IMR-90 (cell line): ENCODE measurements at regions not wholly inside any gene's neighbourhood (a gene's known extent, or its start where the extent isn't known, plus 50 kb on each side); places are given as distances from the start of the nearest gene placed in this dataset.

ENCODE experiments used
- ATAC-seq: fragments of 200-7000 bp; cut with Tn5 transposase; 2 replicates; pipeline ENCODE4 v1.9.1; 2020; ENCODE audit warnings: low read depth, mild to moderate bottlenecking, moderate library complexity
- BruUV-seq: library from RNA; stranded (reverse); fragments of 400-500 nt; replicated peaks from 2 replicates; lab custom pipeline; 2021; lab: Mats Ljungman, UMichigan
- CTCF ChIA-PET: fragments of 300-600 bp; formaldehyde crosslinking; extraction: SDS; loops from one replicate; lab custom pipeline; 2021; ENCODE audit warnings: antibody characterized with exemption; lab: Yijun Ruan, JAX
- POLR2A ChIA-PET: fragments of 300-600 bp; sonication (Branson Sonifier 250); formaldehyde crosslinking; loops from one replicate; lab custom pipeline; 2022; ENCODE audit warnings: antibody characterized with exemption; ENCODE audit not compliant: unreplicated experiment; lab: Charles Lee
- DNase-seq: peaks from one replicate; pipeline ENCODE4 v3.0.0; 2013
- H2AFZ ChIP-seq: replicated peaks from 2 replicates; pipeline ENCODE3; 2013; ENCODE audit warnings: low read length, mild to moderate bottlenecking; ENCODE audit not compliant: poor library complexity
- H2AK5ac ChIP-seq: 2 replicates; pipeline ENCODE4 v1.6.1; 2013; ENCODE audit warnings: low read depth, low read length, inconsistent platforms
- H2AK9ac ChIP-seq: replicated peaks from 2 replicates; pipeline ENCODE3; 2013; ENCODE audit warnings: mild to moderate bottlenecking, low read depth, low read length, moderate library complexity; ENCODE audit not compliant: poor library complexity
- H2BK120ac ChIP-seq: 2 replicates; pipeline ENCODE4 v1.6.1; 2013; ENCODE audit warnings: low read depth, low read length, inconsistent platforms
- H2BK15ac ChIP-seq: 3 replicates; pipeline ENCODE4 v1.6.1; 2013; ENCODE audit warnings: low read depth, low read length, inconsistent platforms
- H2BK20ac ChIP-seq: 2 replicates; pipeline ENCODE4 v1.6.1; 2013; ENCODE audit warnings: low read depth, mild to moderate bottlenecking, inconsistent platforms, low read length, moderate library complexity
- H2BK5ac ChIP-seq: 2 replicates; pipeline ENCODE4 v1.6.1; 2013; ENCODE audit warnings: mild to moderate bottlenecking, low read depth, low read length, inconsistent platforms; ENCODE audit not compliant: poor library complexity, severe bottlenecking
- H3K14ac ChIP-seq: replicated peaks from 2 replicates; pipeline ENCODE4 v1.6.1; 2013; ENCODE audit warnings: low read depth, low read length, inconsistent platforms
- H3K18ac ChIP-seq: 2 replicates; pipeline ENCODE4 v1.6.1; 2013; ENCODE audit warnings: low read depth, low read length, control low read depth
- H3K23ac ChIP-seq: 2 replicates; pipeline ENCODE4 v1.6.1; 2013; ENCODE audit warnings: low read depth, low read length, inconsistent platforms
- H3K27ac ChIP-seq: 2 replicates; pipeline ENCODE4 v1.5.1; 2013; ENCODE audit warnings: mild to moderate bottlenecking, control low read depth, low read length; ENCODE audit not compliant: insufficient read depth
- H3K27me3 ChIP-seq: 2 replicates; pipeline ENCODE4 v1.6.1; 2013; ENCODE audit warnings: low read length; ENCODE audit not compliant: control insufficient read depth, insufficient read depth
- H3K36me3 ChIP-seq: 2 replicates; pipeline ENCODE4 v1.6.1; 2013; ENCODE audit warnings: low read length, mixed read lengths; ENCODE audit not compliant: control insufficient read depth, insufficient read depth
- H3K4ac ChIP-seq: 2 replicates; pipeline ENCODE4 v1.6.1; 2013; ENCODE audit warnings: low read depth, low read length, inconsistent platforms
- H3K4me1 ChIP-seq: 2 replicates; pipeline ENCODE4 v1.6.1; 2013; ENCODE audit warnings: low read length, mixed read lengths; ENCODE audit not compliant: control insufficient read depth, insufficient read depth
- H3K4me2 ChIP-seq: 2 replicates; pipeline ENCODE4 v1.6.1; 2013; ENCODE audit warnings: low read depth, mild to moderate bottlenecking, control low read depth, low read length, moderate library complexity
- H3K4me3 ChIP-seq: 2 replicates; pipeline ENCODE4 v1.5.1; 2013; ENCODE audit warnings: low read depth, mild to moderate bottlenecking, control low read depth, low read length, moderate library complexity; ENCODE audit not compliant: insufficient read depth
- H3K56ac ChIP-seq: 2 replicates; pipeline ENCODE4 v1.6.1; 2013; ENCODE audit warnings: low read length, inconsistent platforms; ENCODE audit not compliant: insufficient read depth; ENCODE audit errors: extremely low read depth
- H3K79me1 ChIP-seq, 2 experiments: 2 replicates each; pipeline ENCODE4 v1.6.1; 2013; ENCODE audit warnings: low read length in 2 of 2, inconsistent platforms in 1 of 2, low read depth in 1 of 2
- H3K9ac ChIP-seq: 2 replicates; pipeline ENCODE4 v1.6.1; 2013; ENCODE audit warnings: low read depth, low read length, control low read depth
- H3K9me1 ChIP-seq: 2 replicates; pipeline ENCODE4 v1.6.1; 2013; ENCODE audit warnings: low read length, inconsistent platforms; ENCODE audit not compliant: insufficient read depth
- H3K9me3 ChIP-seq: 2 replicates; pipeline ENCODE4 v1.6.1; 2013; ENCODE audit warnings: low read length; ENCODE audit not compliant: control insufficient read depth, insufficient read depth
- H4K20me1 ChIP-seq: 2 replicates; pipeline ENCODE4 v1.6.1; 2013; ENCODE audit warnings: low read length, inconsistent platforms; ENCODE audit not compliant: insufficient read depth
- H4K5ac ChIP-seq: 2 replicates; pipeline ENCODE4 v1.6.1; 2013; ENCODE audit warnings: mild to moderate bottlenecking, low read depth, low read length, control low read depth
- H4K8ac ChIP-seq, 2 experiments: 2 replicates each; pipeline ENCODE4 v1.6.1; 2013; ENCODE audit warnings: low read depth in 2 of 2, low read length in 2 of 2, control low read depth in 1 of 2, inconsistent platforms in 1 of 2
- H4K91ac ChIP-seq: 2 replicates; pipeline ENCODE4 v1.6.1; 2013; ENCODE audit warnings: low read depth, low read length, inconsistent platforms; ENCODE audit not compliant: insufficient read depth
- BHLHE40 ChIP-seq: fragments of 150-350 bp; IDR thresholded peaks from 2 replicates; pipeline ENCODE4 v1.6.1; 2016; ENCODE audit warnings: mild to moderate bottlenecking, low read depth, low read length
- CEBPB ChIP-seq: IDR thresholded peaks from 2 replicates; pipeline ENCODE4 v1.6.1; 2012; ENCODE audit warnings: low read depth, low read length, improper control_type of control experiment
- CHD1 ChIP-seq: IDR thresholded peaks from 2 replicates; pipeline ENCODE4 v1.6.1; 2012; ENCODE audit warnings: low read depth, low read length, improper control_type of control experiment
- FOS ChIP-seq: fragments of 150-350 bp; IDR thresholded peaks from 2 replicates; pipeline ENCODE4 v1.6.1; 2016; ENCODE audit warnings: low read depth, low read length
- MAFK ChIP-seq: IDR thresholded peaks from 2 replicates; pipeline ENCODE4 v1.6.1; 2012; ENCODE audit warnings: low read depth, low read length, improper control_type of control experiment
- MAZ ChIP-seq: IDR thresholded peaks from 2 replicates; pipeline ENCODE4 v1.6.1; 2012; ENCODE audit warnings: low read depth, mild to moderate bottlenecking, low read length, improper control_type of control experiment, moderate library complexity, borderline replicate concordance
- MXI1 ChIP-seq: IDR thresholded peaks from 2 replicates; pipeline ENCODE4 v1.6.1; 2012; ENCODE audit warnings: low read depth, mild to moderate bottlenecking, low read length, moderate library complexity, borderline replicate concordance
- POLR2A ChIP-seq: IDR thresholded peaks from 2 replicates; pipeline ENCODE4 v1.6.1; 2012; ENCODE audit warnings: mild to moderate bottlenecking, low read depth, low read length
- RAD21 ChIP-seq: IDR thresholded peaks from 2 replicates; pipeline ENCODE4 v1.6.1; 2012; ENCODE audit warnings: low read length, improper control_type of control experiment
- RCOR1 ChIP-seq: IDR thresholded peaks from 2 replicates; pipeline ENCODE4 v1.6.1; 2012; ENCODE audit warnings: mild to moderate bottlenecking, low read length, improper control_type of control experiment; ENCODE audit not compliant: insufficient replicate concordance
- RFX5 ChIP-seq: IDR thresholded peaks from 2 replicates; pipeline ENCODE4 v1.8.0; 2012; ENCODE audit warnings: low read depth, mild to moderate bottlenecking, low read length, moderate library complexity
- SMC3 ChIP-seq: fragments of 150-350 bp; IDR thresholded peaks from 2 replicates; pipeline ENCODE4 v1.6.1; 2016; ENCODE audit warnings: low read depth, mild to moderate bottlenecking, antibody characterized with exemption, low read length, moderate library complexity
- WGBS, 2 experiments: methylation state at CpG; one replicate each; pipeline versions ENCODE4 v1.1.5 to v1.1.7; 2013; ENCODE audit warnings: missing lambda C conversion rate in 2 of 2; ENCODE audit not compliant: insufficient read length in 1 of 2; ENCODE audit errors: extremely low coverage in 2 of 2; 5-methylcytosine and 5-hydroxymethylcytosine counted together
- dilution Hi-C: fragments of 300-500 bp; cut with HindIII; formaldehyde crosslinking; loops from one replicate; pipeline ENCODE4 v1.14.3; 2018; ENCODE audit warnings: low sequenced_read_pairs; ENCODE audit not compliant: unreplicated experiment
- in situ Hi-C: fragments of 300-500 bp; cut with MboI; formaldehyde crosslinking; loops from 3 replicates; pipeline ENCODE4 v1.14.3; 2019; ENCODE audit warnings: low sequenced_read_pairs, inconsistent platforms, mixed read lengths
- intact Hi-C: fragments of 100-400 bp; cut with micrococcal nuclease; formaldehyde crosslinking; loops from 2 replicates; pipeline ENCODE4 v1.10.0; 2022
- TF ChIP-seq, protein P1 (sequence below): fragments of 150-350 bp; IDR thresholded peaks from 2 replicates; pipeline ENCODE4 v1.6.1; 2017; ENCODE audit warnings: mild to moderate bottlenecking, antibody characterized with exemption, low read length, low read depth
- TF ChIP-seq, protein P2 (sequence below): conservative IDR thresholded peaks from 2 replicates; pipeline ENCODE4 v1.5.1; 2012; ENCODE audit warnings: mild to moderate bottlenecking, low read depth, low read length, improper control_type of control experiment
- TF ChIP-seq, protein P3 (sequence below): fragments of 150-350 bp; IDR thresholded peaks from 2 replicates; pipeline ENCODE4 v1.6.1; 2016; ENCODE audit warnings: low read depth, mild to moderate bottlenecking, low read length, moderate library complexity, borderline replicate concordance

DNA sequence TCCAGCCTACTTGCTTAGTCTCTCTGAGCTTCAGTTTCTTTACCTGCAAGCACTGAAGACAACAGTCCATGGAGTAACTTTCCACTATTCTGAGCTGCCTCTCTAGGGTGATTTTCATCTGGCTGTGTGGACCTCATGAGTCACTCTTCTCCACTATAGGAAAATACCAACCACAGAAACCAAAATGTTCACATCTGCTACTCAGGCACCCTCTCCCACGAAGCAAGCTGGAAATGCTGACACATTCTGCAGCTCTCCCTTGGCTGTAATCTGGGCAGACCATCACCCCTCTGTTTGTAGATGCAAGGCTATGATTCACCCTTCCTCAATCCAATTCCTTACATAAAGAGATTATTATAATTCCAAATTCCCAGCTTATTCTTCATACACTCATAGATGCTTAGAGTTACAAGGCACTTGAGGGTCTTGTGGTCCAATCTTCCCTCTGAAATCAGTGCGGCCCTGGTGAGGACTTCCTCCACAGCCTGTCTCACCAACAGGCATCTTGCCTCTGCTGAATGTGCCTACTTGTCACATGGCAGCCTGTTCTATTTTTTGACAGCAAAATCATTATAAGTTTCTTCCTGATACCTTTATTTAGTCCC lies 97.0 kb upstream of the LNX1 start:
- intact Hi-C loops (loop anchor here (5.0 kb wide), 3 partner anchors 101 to 491 kb away; no protein-coding TSS in a partner anchor), dilution Hi-C loops (no loop called here), in situ Hi-C loops (no loop called here)
- H2BK15ac ChIP-seq, result peak overlapping the region; percentile 97; the same call in 1 of the 3 replicates
- H3K27me3 ChIP-seq, result no peaks in the 10 kb centered on the region
- peak overlapping the region; percentile 54 for H4K5ac ChIP-seq
- H3K4me1 ChIP-seq, result peaks cover 12% of the 10 kb centered on the region
- no TSS peak for BruUV-seq
- no peak overlapping the region for H3K4me3 ChIP-seq
- no CpG with 5 or more reads among the region's 2 CpGs for WGBS, 2 experiments
- peak overlapping the region; percentile 42; the same call in 1 of the 2 replicates for H3K4me2 ChIP-seq
- peaks cover 12% of the 10 kb centered on the region for H3K9me1 ChIP-seq
- peak overlapping the region; percentile 77; the same call in 1 of the 2 replicates for H3K23ac ChIP-seq
- H3K9me3 ChIP-seq, result no peaks in the 10 kb centered on the region
- H4K91ac ChIP-seq, result peak overlapping the region; percentile 94
- H4K20me1 ChIP-seq, result no peaks in the 10 kb centered on the region
- DNase-seq (peak; percentile 100), ATAC-seq (peak; percentile 95)
- H2BK5ac ChIP-seq, result peak overlapping the region; percentile 91
- H4K8ac ChIP-seq, result peak overlapping the region; percentile 17 to 93
- POLR2A ChIA-PET, result interaction anchor here (0.5 to 1.1 kb wide), 3 partner anchors 14 to 98 kb away, joined by 4 to 8 read pairs (median 5); no protein-coding TSS in a partner anchor
- CTCF ChIA-PET, result interaction anchor here (0.7 to 1.7 kb wide), 4 partner anchors 15 to 546 kb away, joined by 3 to 7 read pairs (median 5); no protein-coding TSS in a partner anchor
- peak overlapping the region; percentile 16; the same call in 1 of the 2 replicates for H3K9ac ChIP-seq
- H3K4ac ChIP-seq, result peak overlapping the region; percentile 94
- H2AK5ac ChIP-seq, result peak overlapping the region; percentile 98
- peak overlapping the region; percentile 98 for H2BK120ac ChIP-seq
- peak overlapping the region; percentile 83 for H3K14ac ChIP-seq
- peak overlapping the region; percentile 83 for H3K56ac ChIP-seq
- no peaks in the 10 kb centered on the region for H3K36me3 ChIP-seq
- peak overlapping the region; percentile 89 for H3K27ac ChIP-seq
- H3K18ac ChIP-seq, result peak overlapping the region; percentile 83
- peak overlapping the region; percentile 98 for H2BK20ac ChIP-seq
- H3K79me1 ChIP-seq, result no peaks in the 10 kb centered on the region
- H2AFZ ChIP-seq, result peak overlapping the region; percentile 84
- peak overlapping the region; percentile 95 for H2AK9ac ChIP-seq
- TF ChIP-seq RCOR1, result peak; percentile 89
- TF ChIP-seq MAZ, result no peak
- TF ChIP-seq, protein P1, sequence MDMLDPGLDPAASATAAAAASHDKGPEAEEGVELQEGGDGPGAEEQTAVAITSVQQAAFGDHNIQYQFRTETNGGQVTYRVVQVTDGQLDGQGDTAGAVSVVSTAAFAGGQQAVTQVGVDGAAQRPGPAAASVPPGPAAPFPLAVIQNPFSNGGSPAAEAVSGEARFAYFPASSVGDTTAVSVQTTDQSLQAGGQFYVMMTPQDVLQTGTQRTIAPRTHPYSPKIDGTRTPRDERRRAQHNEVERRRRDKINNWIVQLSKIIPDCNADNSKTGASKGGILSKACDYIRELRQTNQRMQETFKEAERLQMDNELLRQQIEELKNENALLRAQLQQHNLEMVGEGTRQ, result no peak
- TF ChIP-seq, protein P2, sequence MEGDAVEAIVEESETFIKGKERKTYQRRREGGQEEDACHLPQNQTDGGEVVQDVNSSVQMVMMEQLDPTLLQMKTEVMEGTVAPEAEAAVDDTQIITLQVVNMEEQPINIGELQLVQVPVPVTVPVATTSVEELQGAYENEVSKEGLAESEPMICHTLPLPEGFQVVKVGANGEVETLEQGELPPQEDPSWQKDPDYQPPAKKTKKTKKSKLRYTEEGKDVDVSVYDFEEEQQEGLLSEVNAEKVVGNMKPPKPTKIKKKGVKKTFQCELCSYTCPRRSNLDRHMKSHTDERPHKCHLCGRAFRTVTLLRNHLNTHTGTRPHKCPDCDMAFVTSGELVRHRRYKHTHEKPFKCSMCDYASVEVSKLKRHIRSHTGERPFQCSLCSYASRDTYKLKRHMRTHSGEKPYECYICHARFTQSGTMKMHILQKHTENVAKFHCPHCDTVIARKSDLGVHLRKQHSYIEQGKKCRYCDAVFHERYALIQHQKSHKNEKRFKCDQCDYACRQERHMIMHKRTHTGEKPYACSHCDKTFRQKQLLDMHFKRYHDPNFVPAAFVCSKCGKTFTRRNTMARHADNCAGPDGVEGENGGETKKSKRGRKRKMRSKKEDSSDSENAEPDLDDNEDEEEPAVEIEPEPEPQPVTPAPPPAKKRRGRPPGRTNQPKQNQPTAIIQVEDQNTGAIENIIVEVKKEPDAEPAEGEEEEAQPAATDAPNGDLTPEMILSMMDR, result no peak
- TF ChIP-seq, protein P3, sequence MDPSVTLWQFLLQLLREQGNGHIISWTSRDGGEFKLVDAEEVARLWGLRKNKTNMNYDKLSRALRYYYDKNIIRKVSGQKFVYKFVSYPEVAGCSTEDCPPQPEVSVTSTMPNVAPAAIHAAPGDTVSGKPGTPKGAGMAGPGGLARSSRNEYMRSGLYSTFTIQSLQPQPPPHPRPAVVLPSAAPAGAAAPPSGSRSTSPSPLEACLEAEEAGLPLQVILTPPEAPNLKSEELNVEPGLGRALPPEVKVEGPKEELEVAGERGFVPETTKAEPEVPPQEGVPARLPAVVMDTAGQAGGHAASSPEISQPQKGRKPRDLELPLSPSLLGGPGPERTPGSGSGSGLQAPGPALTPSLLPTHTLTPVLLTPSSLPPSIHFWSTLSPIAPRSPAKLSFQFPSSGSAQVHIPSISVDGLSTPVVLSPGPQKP, result no peak
- peak; percentile 33 for TF ChIP-seq SMC3
- no peak for TF ChIP-seq POLR2A
- TF ChIP-seq MAFK, result peak; percentile 91
- no peak for TF ChIP-seq CHD1
- TF ChIP-seq CEBPB, result peak; percentile 72
- TF ChIP-seq BHLHE40, result peak; percentile 78
- peak; percentile 22 for TF ChIP-seq RAD21
- no peak for TF ChIP-seq MXI1
- TF ChIP-seq RFX5, result no peak
- peak; percentile 99 for TF ChIP-seq FOS
